ENCODE measurements at regions not wholly inside any gene's neighbourhood (a gene's known extent, or its start where the extent isn't known, plus 50 kb on each side); places are given as distances from the start of the nearest gene placed in this dataset.
"Not testable (repeated sequence)": the region's sequence is repeated elsewhere in the genome, so short reads cannot be mapped to it uniquely, and the experiment has no call there.

DNA sequence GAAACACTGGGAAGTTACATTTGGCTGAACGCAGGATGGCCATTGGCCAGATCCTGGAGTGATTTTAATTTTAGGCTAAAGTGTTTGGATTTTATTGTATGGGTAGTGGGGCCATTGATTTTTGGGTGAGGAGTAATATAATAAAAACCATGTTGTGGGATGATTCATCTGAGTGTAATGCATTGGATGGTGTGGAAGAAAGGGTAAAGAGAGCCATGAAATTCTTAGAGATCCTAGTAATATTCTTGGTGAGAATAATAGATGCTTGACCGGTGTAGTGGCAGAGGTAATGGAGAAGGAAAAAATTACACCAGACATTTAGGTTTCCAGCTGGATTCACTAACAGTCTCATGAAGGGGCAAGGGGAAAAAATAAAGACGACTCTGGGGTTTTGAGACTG lies 158.1 kb downstream of the NPR3 start:
- Histone ChIP-seq H3K4ac (ENCODE audit: low read depth, low read length) (no peak overlapping the region), H3K14ac (ENCODE audit: low read length) (no peak overlapping the region), H4K12ac (ENCODE audit: low read depth, low read length) (no peak overlapping the region), H4K8ac (ENCODE audit: low read depth, low read length) (no peak overlapping the region), H3K23ac (ENCODE audit: low read length) (no peak overlapping the region), H4K91ac (ENCODE audit: low read depth, low read length) (no peak overlapping the region), H2BK120ac (ENCODE audit: insufficient read depth, low read length, poor library complexity) (no peak overlapping the region), H3K4me1 (ENCODE audit: control insufficient read depth in 1 of 2, insufficient read depth in 2 of 2, low read length in 2 of 2) (no peaks in the 10 kb centered on the region), H3K9me3 (ENCODE audit: insufficient read depth, low read depth, low read length) (no peaks in the 10 kb centered on the region), H3K79me2 (ENCODE audit: control insufficient read depth, insufficient read depth, low read length, poor library complexity) (no peaks in the 10 kb centered on the region), H3K4me3 (ENCODE audit: low read depth, low read length) (no peak overlapping the region), H3K36me3 (ENCODE audit: control insufficient read depth in 1 of 2, insufficient read depth in 2 of 2, low read length in 2 of 2) (no peaks in the 10 kb centered on the region), H3K27me3 (ENCODE audit: insufficient read depth, low read length) (no peaks in the 10 kb centered on the region), H2BK5ac (ENCODE audit: low read depth, low read length, poor library complexity) (no peak overlapping the region), H3K4me2 (ENCODE audit: low read length) (no peak overlapping the region), H2BK12ac (ENCODE audit: low read length) (no peak overlapping the region), H3K27ac (ENCODE audit: low read depth, low read length) (no peak overlapping the region), H2AFZ (ENCODE audit: insufficient read depth, low read length, poor library complexity) (no peak overlapping the region), H3K9ac (ENCODE audit: low read length) (no peak overlapping the region), H3K18ac (ENCODE audit: low read length) (no peak overlapping the region), H3K79me1 (ENCODE audit: low read length) (no peaks in the 10 kb centered on the region), H2AK5ac (ENCODE audit: low read length) (no peak overlapping the region)
- no peak for DNase-seq
- no CpG with 5 or more reads among the region's 3 CpGs for WGBS (ENCODE audit: extremely low coverage, insufficient coverage, insufficient read length)

- DNase-seq = no peak
- Histone ChIP-seq H3K9me3 (ENCODE audit: insufficient read depth, low read depth, low read length) (no peaks in the 10 kb centered on the region), H3K23ac (ENCODE audit: low read length) (no peak overlapping the region), H3K27me3 (ENCODE audit: insufficient read depth, low read length) (no peaks in the 10 kb centered on the region), H3K14ac (ENCODE audit: low read length) (no peak overlapping the region), H2BK12ac (ENCODE audit: low read length) (no peak overlapping the region), H3K36me3 (ENCODE audit: control insufficient read depth in 1 of 2, insufficient read depth in 2 of 2, low read length in 2 of 2) (no peaks in the 10 kb centered on the region), H4K12ac (ENCODE audit: low read depth, low read length) (no peak overlapping the region), H3K9ac (ENCODE audit: low read length) (no peak overlapping the region), H2BK5ac (ENCODE audit: low read depth, low read length, poor library complexity) (no peak overlapping the region), H3K4me3 (ENCODE audit: low read depth, low read length) (no peak overlapping the region), H3K4me2 (ENCODE audit: low read length) (no peak overlapping the region), H3K4me1 (ENCODE audit: control insufficient read depth in 1 of 2, insufficient read depth in 2 of 2, low read length in 2 of 2) (no peaks in the 10 kb centered on the region), H3K4ac (ENCODE audit: low read depth, low read length) (no peak overlapping the region), H4K8ac (ENCODE audit: low read depth, low read length) (no peak overlapping the region), H4K91ac (ENCODE audit: low read depth, low read length) (no peak overlapping the region), H2BK120ac (ENCODE audit: insufficient read depth, low read length, poor library complexity) (no peak overlapping the region), H3K18ac (ENCODE audit: low read length) (no peak overlapping the region), H3K27ac (ENCODE audit: low read depth, low read length) (no peak overlapping the region), H2AK5ac (ENCODE audit: low read length) (no peak overlapping the region), H2AFZ (ENCODE audit: insufficient read depth, low read length, poor library complexity) (no peak overlapping the region), H3K79me2 (ENCODE audit: control insufficient read depth, insufficient read depth, low read length, poor library complexity) (no peaks in the 10 kb centered on the region), H3K79me1 (ENCODE audit: low read length) (no peaks in the 10 kb centered on the region)
- no CpG with 5 or more reads among the region's 1 CpG for WGBS (ENCODE audit: extremely low coverage, insufficient coverage, insufficient read length)
Measured at GRCh38 chr5:32876791-32877190, 165.7 kb downstream of the NPR3 start.

DNA sequence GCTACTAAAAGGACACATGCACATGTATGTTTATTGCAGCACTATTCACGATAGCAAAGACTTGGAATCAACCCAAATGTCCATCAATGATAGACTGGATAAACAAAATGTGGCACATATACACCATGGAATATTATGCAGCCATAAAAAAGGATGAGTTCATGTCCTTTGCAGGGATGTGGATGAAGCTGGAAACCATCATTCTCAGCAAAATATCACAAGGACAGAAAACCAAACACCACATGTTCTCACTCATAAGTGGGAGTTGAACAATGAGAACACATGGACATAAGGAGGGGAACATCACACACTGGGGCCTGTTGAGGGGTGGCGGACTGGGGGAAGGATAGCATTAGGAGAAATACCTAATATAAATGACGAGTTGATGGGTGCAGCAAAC lies 168.2 kb downstream of the NPR3 start:
- not testable (repeated sequence) for H4K12ac ChIP-seq (ENCODE audit: low read depth, low read length); H3K4me1 ChIP-seq (ENCODE audit: control insufficient read depth in 1 of 2, insufficient read depth in 2 of 2, low read length in 2 of 2); H4K8ac ChIP-seq (ENCODE audit: low read depth, low read length); H2AK5ac ChIP-seq (ENCODE audit: low read length); H2BK12ac ChIP-seq (ENCODE audit: low read length); H3K9me3 ChIP-seq (ENCODE audit: insufficient read depth, low read depth, low read length); H4K91ac ChIP-seq (ENCODE audit: low read depth, low read length); H3K4ac ChIP-seq (ENCODE audit: low read depth, low read length); H3K27ac ChIP-seq (ENCODE audit: low read depth, low read length); H2BK120ac ChIP-seq (ENCODE audit: insufficient read depth, low read length, poor library complexity); H3K9ac ChIP-seq (ENCODE audit: low read length); DNase-seq; H3K79me2 ChIP-seq (ENCODE audit: control insufficient read depth, insufficient read depth, low read length, poor library complexity); H3K4me3 ChIP-seq (ENCODE audit: low read depth, low read length); H3K23ac ChIP-seq (ENCODE audit: low read length); H3K4me2 ChIP-seq (ENCODE audit: low read length); H3K18ac ChIP-seq (ENCODE audit: low read length); H2AFZ ChIP-seq (ENCODE audit: insufficient read depth, low read length, poor library complexity); H3K27me3 ChIP-seq (ENCODE audit: insufficient read depth, low read length); H2BK5ac ChIP-seq (ENCODE audit: low read depth, low read length, poor library complexity); H3K36me3 ChIP-seq (ENCODE audit: control insufficient read depth in 1 of 2, insufficient read depth in 2 of 2, low read length in 2 of 2); H3K14ac ChIP-seq (ENCODE audit: low read length); H3K79me1 ChIP-seq (ENCODE audit: low read length)
- no CpG with 5 or more reads among the region's 3 CpGs for WGBS (ENCODE audit: extremely low coverage, insufficient coverage, insufficient read length)

DNA sequence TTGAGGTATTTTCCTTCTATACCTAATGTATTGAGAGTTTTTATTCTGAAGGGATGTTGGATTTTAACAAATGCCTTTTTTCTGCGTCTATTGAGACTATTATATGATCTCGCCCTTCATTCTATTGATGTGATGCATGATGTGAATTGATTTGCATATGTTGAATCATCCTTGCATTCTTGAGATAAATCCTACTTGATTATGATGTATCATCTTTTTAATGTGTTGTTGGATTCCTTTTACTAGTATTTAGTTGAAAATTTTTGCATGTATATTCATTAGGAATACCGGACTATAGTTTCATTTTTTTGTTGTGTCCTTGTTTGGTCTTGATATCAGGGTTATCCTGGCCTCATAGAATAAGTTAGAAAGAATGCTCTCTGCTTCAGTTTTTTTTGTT lies 169.7 kb downstream of the NPR3 start:
- H3K23ac ChIP-seq (ENCODE audit: low read length) = no peak overlapping the region
- no peak overlapping the region for H4K12ac ChIP-seq (ENCODE audit: low read depth, low read length)
- H3K27me3 ChIP-seq (ENCODE audit: insufficient read depth, low read length) = no peaks in the 10 kb centered on the region
- no peak overlapping the region for H2AK5ac ChIP-seq (ENCODE audit: low read length)
- H3K27ac ChIP-seq (ENCODE audit: low read depth, low read length) = no peak overlapping the region
- H2BK120ac ChIP-seq (ENCODE audit: insufficient read depth, low read length, poor library complexity) = no peak overlapping the region
- H3K79me2 ChIP-seq (ENCODE audit: control insufficient read depth, insufficient read depth, low read length, poor library complexity) = no peaks in the 10 kb centered on the region
- H4K8ac ChIP-seq (ENCODE audit: low read depth, low read length) = no peak overlapping the region
- H2BK5ac ChIP-seq (ENCODE audit: low read depth, low read length, poor library complexity) = no peak overlapping the region
- no peaks in the 10 kb centered on the region for H3K36me3 ChIP-seq (ENCODE audit: control insufficient read depth in 1 of 2, insufficient read depth in 2 of 2, low read length in 2 of 2)
- no peak overlapping the region for H3K9ac ChIP-seq (ENCODE audit: low read length)
- H3K4me1 ChIP-seq (ENCODE audit: control insufficient read depth in 1 of 2, insufficient read depth in 2 of 2, low read length in 2 of 2) = no peaks in the 10 kb centered on the region
- H3K79me1 ChIP-seq (ENCODE audit: low read length) = no peaks in the 10 kb centered on the region
- H4K91ac ChIP-seq (ENCODE audit: low read depth, low read length) = no peak overlapping the region
- H3K4ac ChIP-seq (ENCODE audit: low read depth, low read length) = no peak overlapping the region
- H3K14ac ChIP-seq (ENCODE audit: low read length) = no peak overlapping the region
- no peak for DNase-seq
- H3K4me3 ChIP-seq (ENCODE audit: low read depth, low read length) = no peak overlapping the region
- H2BK12ac ChIP-seq (ENCODE audit: low read length) = no peak overlapping the region
- no peak overlapping the region for H3K4me2 ChIP-seq (ENCODE audit: low read length)
- WGBS (ENCODE audit: extremely low coverage, insufficient coverage, insufficient read length) = no CpG with 5 or more reads among the region's 3 CpGs
- no peak overlapping the region for H3K18ac ChIP-seq (ENCODE audit: low read length)
- no peak overlapping the region for H2AFZ ChIP-seq (ENCODE audit: insufficient read depth, low read length, poor library complexity)
- H3K9me3 ChIP-seq (ENCODE audit: insufficient read depth, low read depth, low read length) = no peaks in the 10 kb centered on the region
